Cerebellar cortex (tissue), 1 donor: ENCODE measurements at regions not wholly inside any gene's neighbourhood (a gene's known extent, or its start where the extent isn't known, plus 50 kb on each side); places are given as distances from the start of the nearest gene placed in this dataset.
"Not testable (repeated sequence)": the region's sequence is repeated elsewhere in the genome, so short reads cannot be mapped to it uniquely, and the experiment has no call there.

ENCODE experiments used
- DNase-seq: peaks from one replicate; pipeline ENCODE4 v3.0.0-alpha.2; 2015; ENCODE audit warnings: low spot score

- DNase-seq, result no peak
Measured at GRCh38 chr21:14613486-14614224, 67.5 kb upstream of the SAMSN1 start.

- DNase-seq, result not testable (repeated sequence)
Measured at GRCh38 chr21:14610119-14610518, 64.0 kb upstream of the SAMSN1 start.

GRCh38 chr21:14609274-14609673 lies 63.2 kb upstream of the SAMSN1 start:
- no peak for DNase-seq

- no peak for DNase-seq
Measured at GRCh38 chr21:14607262-14607661, 61.1 kb upstream of the SAMSN1 start.

GRCh38 chr21:14603202-14603601 lies 57.1 kb upstream of the SAMSN1 start:
- no peak for DNase-seq

- no peak for DNase-seq
Measured at GRCh38 chr21:14602382-14602958, 56.4 kb upstream of the SAMSN1 start.

GRCh38 chr21:14600569-14601297 lies 54.6 kb upstream of the SAMSN1 start:
- no peak for DNase-seq

GRCh38 chr21:14598065-14598464 lies 52.0 kb upstream of the SAMSN1 start:
- no peak for DNase-seq
